ENCODE measurements at regions not wholly inside any gene's neighbourhood (a gene's known extent, or its start where the extent isn't known, plus 50 kb on each side); places are given as distances from the start of the nearest gene placed in this dataset.

DNA sequence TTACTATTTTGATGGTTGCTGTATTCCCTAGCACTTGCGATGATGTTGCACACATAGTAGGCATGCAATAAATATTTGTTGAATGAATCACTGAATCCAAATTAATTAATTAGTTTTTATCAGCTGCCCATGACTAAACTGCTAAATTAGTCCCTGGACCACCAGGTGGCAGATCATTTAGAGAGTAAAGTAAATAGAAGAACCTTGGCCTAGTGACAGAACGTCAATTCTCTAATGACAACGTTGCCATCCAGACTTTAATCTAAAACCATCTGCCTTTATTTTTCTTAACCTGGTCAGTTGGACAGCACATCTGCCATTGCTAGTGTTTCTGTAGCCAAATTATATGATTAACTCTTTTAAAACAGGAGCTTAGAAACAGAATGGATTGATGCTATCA lies 457.5 kb downstream of the KIF4B start:
- no peak overlapping the region for H3K4me3 ChIP-seq (ENCODE audit: low read depth, low read length)
- no peak for DNase-seq (ENCODE audit: low read depth)
- TF ChIP-seq, protein P1, sequence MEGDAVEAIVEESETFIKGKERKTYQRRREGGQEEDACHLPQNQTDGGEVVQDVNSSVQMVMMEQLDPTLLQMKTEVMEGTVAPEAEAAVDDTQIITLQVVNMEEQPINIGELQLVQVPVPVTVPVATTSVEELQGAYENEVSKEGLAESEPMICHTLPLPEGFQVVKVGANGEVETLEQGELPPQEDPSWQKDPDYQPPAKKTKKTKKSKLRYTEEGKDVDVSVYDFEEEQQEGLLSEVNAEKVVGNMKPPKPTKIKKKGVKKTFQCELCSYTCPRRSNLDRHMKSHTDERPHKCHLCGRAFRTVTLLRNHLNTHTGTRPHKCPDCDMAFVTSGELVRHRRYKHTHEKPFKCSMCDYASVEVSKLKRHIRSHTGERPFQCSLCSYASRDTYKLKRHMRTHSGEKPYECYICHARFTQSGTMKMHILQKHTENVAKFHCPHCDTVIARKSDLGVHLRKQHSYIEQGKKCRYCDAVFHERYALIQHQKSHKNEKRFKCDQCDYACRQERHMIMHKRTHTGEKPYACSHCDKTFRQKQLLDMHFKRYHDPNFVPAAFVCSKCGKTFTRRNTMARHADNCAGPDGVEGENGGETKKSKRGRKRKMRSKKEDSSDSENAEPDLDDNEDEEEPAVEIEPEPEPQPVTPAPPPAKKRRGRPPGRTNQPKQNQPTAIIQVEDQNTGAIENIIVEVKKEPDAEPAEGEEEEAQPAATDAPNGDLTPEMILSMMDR (conservative IDR thresholded peaks at IDR 0.05; ENCODE audit: low read depth, low read length), result no peak

DNA sequence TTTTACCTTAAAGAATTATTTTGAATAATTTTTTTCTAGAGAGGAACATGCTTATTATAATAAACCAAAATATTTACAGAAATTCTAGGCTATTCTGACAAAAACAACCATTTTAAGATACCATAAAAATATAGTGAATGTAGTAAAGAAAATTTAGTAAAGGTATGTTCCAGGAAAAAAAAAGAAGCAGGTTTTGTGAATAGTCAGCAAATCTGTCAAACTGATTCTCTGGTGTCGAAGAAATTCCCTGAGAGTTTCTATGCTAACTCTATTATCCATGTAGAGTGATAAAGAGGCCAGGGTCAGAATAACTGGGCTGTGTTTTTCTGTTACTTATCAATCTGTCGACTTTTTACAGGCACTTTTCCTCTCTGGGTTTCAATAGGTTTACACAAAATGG lies 459.2 kb downstream of the KIF4B start:
- DNase-seq (ENCODE audit: low read depth), result no peak
- H3K4me3 ChIP-seq (ENCODE audit: low read depth, low read length), result no peak overlapping the region
- TF ChIP-seq, protein P1 (conservative IDR thresholded peaks at IDR 0.05; ENCODE audit: low read depth, low read length), result no peak

DNA sequence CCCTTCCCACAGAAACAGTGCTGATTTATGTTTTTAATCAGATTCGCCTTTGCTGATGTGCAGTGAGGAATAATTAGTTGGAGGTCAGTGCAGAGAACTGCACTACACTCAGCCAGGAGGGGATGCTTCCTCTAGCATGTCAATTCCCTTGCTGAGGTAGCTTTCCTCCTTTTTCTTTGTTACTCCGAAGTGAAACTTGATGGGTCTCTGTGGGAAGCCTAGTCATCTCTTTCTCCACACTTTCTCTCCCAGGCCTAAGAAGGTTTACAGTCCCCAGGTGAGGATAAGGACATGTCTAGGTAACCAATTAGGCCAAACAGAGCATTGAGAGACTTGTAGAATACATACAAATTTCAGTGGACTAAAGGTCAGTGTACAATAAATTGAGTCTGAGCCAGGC lies 461.8 kb downstream of the KIF4B start:
- TF ChIP-seq, protein P1 (conservative IDR thresholded peaks at IDR 0.05; ENCODE audit: low read depth, low read length), result no peak
- no peak for DNase-seq (ENCODE audit: low read depth)
- H3K4me3 ChIP-seq (ENCODE audit: low read depth, low read length), result no peak overlapping the region

DNA sequence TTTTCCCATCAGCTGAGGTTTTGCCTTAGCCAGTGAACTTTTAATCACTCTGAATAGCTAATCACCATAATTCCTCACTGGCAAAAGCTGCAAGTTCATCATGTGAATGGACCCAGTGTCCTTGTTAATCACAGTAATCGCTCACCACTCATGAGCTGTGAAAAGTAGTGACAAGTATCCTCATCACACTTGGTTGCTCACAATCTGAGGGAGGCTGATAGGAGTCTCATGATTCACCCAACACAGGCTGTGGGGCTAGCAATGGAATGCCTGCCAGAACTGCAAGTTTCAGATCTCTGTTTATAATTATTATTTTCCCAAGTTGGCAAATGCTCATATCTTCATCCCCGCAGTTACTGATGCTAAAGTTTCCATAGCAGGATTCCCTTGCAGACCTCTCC lies 467.2 kb downstream of the KIF4B start:
- DNase-seq (ENCODE audit: low read depth), result no peak
- TF ChIP-seq, protein P1 (conservative IDR thresholded peaks at IDR 0.05; ENCODE audit: low read depth, low read length), result no peak
- no peak overlapping the region for H3K4me3 ChIP-seq (ENCODE audit: low read depth, low read length)

DNA sequence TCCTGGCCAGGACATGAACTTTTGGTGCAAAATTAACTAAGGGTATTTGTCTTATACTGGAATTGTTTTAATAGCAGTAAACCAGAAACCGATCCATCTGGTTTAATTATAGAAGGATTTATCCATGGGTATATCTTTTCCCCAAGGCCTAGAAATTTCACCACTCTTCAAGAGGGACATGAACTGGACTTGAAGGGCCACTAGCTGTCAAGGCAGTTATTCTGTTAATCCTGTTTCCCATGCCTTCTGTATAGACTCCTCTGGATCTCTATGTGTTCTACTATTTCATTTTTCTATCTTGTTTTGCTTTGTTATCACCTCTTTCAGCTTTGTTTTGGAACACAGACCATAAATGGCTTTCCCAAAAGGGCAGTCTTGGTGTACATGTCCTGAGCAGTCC lies 467.6 kb downstream of the KIF4B start:
- no peak overlapping the region for H3K4me3 ChIP-seq (ENCODE audit: low read depth, low read length)
- TF ChIP-seq, protein P1 (conservative IDR thresholded peaks at IDR 0.05; ENCODE audit: low read depth, low read length), result no peak
- no peak for DNase-seq (ENCODE audit: low read depth)

DNA sequence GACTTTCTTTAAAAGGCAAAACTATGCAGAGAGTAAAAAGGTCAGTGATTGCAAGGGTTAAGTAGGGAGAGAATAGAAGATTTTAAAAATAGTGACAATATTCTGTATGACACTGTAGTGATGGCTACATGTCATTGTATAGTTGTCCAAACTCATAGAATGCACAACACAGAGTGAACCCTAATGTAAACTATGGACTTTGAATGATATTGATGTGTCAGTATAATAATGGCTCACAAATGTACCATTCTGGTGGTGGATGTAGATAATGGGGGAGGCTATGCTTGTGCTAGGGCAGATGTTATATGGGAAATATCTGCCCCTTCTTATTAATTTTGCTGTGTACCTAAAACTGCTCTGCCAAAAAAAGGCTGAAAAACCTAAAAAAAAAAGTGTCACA lies 468.9 kb downstream of the KIF4B start:
- no peak overlapping the region for H3K4me3 ChIP-seq (ENCODE audit: low read depth, low read length)
- TF ChIP-seq, protein P1 (conservative IDR thresholded peaks at IDR 0.05; ENCODE audit: low read depth, low read length), result no peak
- no peak for DNase-seq (ENCODE audit: low read depth)

DNA sequence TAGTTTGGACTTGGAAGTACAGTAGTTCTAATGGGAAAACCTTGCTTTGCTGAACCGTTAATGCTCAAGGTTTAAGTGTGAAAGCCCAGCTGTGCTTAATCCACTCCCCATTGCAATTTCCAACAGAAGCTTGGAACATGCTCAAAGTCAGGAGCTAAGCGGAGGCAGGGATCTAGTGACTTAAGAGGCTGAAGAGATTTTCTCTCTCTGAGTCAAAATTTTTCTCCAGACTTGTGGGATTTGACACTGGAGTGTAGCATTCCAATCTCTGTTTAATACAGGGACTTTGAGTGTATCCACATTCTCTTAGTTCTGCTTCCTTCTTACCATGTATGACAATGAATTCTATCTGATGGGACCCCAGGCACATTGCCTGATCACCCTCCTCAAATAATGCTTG lies 471.8 kb downstream of the KIF4B start:
- TF ChIP-seq, protein P1 (conservative IDR thresholded peaks at IDR 0.05; ENCODE audit: low read depth, low read length), result no peak
- H3K4me3 ChIP-seq (ENCODE audit: low read depth, low read length), result no peak overlapping the region
- no peak for DNase-seq (ENCODE audit: low read depth)

All from choroid plexus epithelial cell (primary cell).